GM21515 (cell line): ENCODE measurements at regions not wholly inside any gene's neighbourhood (a gene's known extent, or its start where the extent isn't known, plus 50 kb on each side); places are given as distances from the start of the nearest gene placed in this dataset.

Experiments
- ATAC-seq: cut with Tn5 transposase; IDR thresholded peaks from one replicate; pipeline ENCODE4 v1.9.1; 2021; ENCODE audit not compliant: unreplicated experiment

GRCh38 chr16:85561248-85562092 lies 51.7 kb upstream of the GSE1 start:
- ATAC-seq = no peak

GRCh38 chr16:85562093-85562786 lies 50.9 kb upstream of the GSE1 start:
- ATAC-seq = no peak

- ATAC-seq = no peak
Measured at GRCh38 chr16:85563034-85563433, 50.1 kb upstream of the GSE1 start.
